ENCODE measurements at regions not wholly inside any gene's neighbourhood (a gene's known extent, or its start where the extent isn't known, plus 50 kb on each side); places are given as distances from the start of the nearest gene placed in this dataset.
A peak's percentile ranks its signal among the peaks of the same experiment; 100 is the strongest.

DNA sequence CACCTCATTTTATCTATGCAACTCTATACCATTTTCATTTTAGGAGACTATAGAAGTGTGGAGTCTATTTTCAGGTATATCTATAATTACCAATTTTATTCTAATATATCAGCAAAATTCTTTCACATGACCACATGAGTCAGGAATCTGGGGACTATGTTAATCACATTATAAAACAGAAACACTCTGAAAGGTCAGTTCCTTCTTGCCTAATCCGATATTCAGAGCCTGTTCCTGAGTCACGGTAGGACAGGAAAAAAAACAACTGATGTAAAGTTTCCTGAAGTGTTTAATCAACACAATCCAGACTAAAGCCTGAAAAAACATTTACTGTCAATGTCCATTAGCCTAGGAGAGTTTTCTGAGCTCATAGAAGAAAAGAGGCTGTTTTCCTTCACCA, 1902.3 kb downstream of the NCAM2 start:
- no peaks in the 10 kb centered on the region for H3K27me3 Mint-ChIP-seq (ENCODE audit: unreplicated experiment)
- H3K4me3 Mint-ChIP-seq (ENCODE audit: unreplicated experiment): no peak overlapping the region
- no peak for DNase-seq (ENCODE audit: low spot score)
- no peaks in the 10 kb centered on the region for H3K36me3 Mint-ChIP-seq (ENCODE audit: low read depth, unreplicated experiment)
- H3K9me3 Mint-ChIP-seq (ENCODE audit: unreplicated experiment): no peaks in the 10 kb centered on the region
- H3K27ac Mint-ChIP-seq (ENCODE audit: unreplicated experiment): peak overlapping the region; percentile 86
- TF ChIP-seq, protein P1, sequence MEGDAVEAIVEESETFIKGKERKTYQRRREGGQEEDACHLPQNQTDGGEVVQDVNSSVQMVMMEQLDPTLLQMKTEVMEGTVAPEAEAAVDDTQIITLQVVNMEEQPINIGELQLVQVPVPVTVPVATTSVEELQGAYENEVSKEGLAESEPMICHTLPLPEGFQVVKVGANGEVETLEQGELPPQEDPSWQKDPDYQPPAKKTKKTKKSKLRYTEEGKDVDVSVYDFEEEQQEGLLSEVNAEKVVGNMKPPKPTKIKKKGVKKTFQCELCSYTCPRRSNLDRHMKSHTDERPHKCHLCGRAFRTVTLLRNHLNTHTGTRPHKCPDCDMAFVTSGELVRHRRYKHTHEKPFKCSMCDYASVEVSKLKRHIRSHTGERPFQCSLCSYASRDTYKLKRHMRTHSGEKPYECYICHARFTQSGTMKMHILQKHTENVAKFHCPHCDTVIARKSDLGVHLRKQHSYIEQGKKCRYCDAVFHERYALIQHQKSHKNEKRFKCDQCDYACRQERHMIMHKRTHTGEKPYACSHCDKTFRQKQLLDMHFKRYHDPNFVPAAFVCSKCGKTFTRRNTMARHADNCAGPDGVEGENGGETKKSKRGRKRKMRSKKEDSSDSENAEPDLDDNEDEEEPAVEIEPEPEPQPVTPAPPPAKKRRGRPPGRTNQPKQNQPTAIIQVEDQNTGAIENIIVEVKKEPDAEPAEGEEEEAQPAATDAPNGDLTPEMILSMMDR (IDR thresholded peaks at IDR 0.05; ENCODE audit: unreplicated experiment): no peak
- H3K4me1 Mint-ChIP-seq (ENCODE audit: unreplicated experiment): peaks cover 3% of the 10 kb centered on the region

DNA sequence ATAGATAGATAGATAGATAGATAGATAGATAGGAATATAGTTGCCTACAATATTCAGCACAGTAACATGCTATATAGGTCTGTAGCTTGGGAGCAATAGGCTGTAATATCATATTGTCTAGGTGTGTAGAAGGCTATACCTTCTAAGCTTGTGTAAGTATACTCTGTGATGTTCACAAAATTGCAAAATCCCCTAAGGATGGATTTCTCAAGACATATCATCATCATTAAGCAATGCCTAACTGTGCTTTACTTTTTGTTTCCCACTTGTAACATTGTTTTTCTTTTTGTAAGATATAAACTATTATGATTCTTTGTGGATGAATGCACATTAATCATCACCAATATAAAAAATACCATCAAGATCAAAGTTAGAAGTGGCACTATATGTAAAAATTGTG, 1905.6 kb downstream of the NCAM2 start:
- no peaks in the 10 kb centered on the region for H3K27me3 Mint-ChIP-seq (ENCODE audit: unreplicated experiment)
- no peak overlapping the region for H3K27ac Mint-ChIP-seq (ENCODE audit: unreplicated experiment)
- TF ChIP-seq, protein P1 (IDR thresholded peaks at IDR 0.05; ENCODE audit: unreplicated experiment): no peak
- H3K36me3 Mint-ChIP-seq (ENCODE audit: low read depth, unreplicated experiment): no peaks in the 10 kb centered on the region
- peaks cover 3% of the 10 kb centered on the region for H3K4me1 Mint-ChIP-seq (ENCODE audit: unreplicated experiment)
- no peak for DNase-seq (ENCODE audit: low spot score)
- no peak overlapping the region for H3K4me3 Mint-ChIP-seq (ENCODE audit: unreplicated experiment)
- H3K9me3 Mint-ChIP-seq (ENCODE audit: unreplicated experiment): no peaks in the 10 kb centered on the region

DNA sequence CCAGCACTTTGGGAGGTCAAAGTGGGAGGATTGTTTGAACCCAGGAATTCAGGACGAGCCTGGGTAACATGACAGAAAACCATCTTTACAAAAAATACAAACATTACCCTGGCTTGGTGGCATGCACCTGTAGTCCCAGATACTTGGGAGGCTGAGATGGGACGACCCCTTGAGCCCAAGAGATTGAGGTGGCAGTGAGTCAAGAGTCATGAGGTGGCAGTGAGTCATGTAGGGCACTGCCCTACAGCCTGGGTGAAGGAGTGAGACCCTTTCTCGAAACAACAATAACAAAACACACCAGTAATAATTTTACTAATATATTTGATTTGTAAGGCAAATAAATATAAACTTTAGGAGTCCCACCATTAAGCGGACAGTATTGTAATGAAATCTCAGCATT, 1906.2 kb downstream of the NCAM2 start:
- Mint-ChIP-seq H3K9me3 (ENCODE audit: unreplicated experiment) (no peaks in the 10 kb centered on the region), H3K27ac (ENCODE audit: unreplicated experiment) (no peak overlapping the region), H3K36me3 (ENCODE audit: low read depth, unreplicated experiment) (no peaks in the 10 kb centered on the region), H3K4me1 (ENCODE audit: unreplicated experiment) (peaks cover 3% of the 10 kb centered on the region), H3K4me3 (ENCODE audit: unreplicated experiment) (no peak overlapping the region), H3K27me3 (ENCODE audit: unreplicated experiment) (no peaks in the 10 kb centered on the region)
- no peak for DNase-seq (ENCODE audit: low spot score)
- TF ChIP-seq, protein P1 (IDR thresholded peaks at IDR 0.05; ENCODE audit: unreplicated experiment): no peak

DNA sequence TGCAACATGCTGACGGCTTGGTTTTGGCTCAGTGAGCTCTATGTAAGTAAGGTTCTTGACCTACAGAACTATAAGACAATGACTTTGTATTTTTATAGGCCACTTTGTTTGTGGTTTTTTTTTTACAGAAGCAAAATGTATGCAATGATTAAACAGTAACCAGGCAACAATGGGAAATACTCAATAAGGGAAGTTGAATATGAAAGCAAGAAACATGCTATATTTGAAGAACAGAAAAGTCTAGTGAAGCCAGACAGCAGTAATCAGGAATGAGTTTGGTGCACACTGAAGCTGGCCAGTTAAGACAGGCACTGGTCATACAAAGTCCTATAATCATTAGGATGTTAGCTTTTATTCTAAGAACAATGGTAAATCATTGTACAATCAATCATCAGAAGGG, 1926.8 kb downstream of the NCAM2 start:
- DNase-seq (ENCODE audit: low spot score): no peak
- Mint-ChIP-seq H3K36me3 (ENCODE audit: low read depth, unreplicated experiment) (no peaks in the 10 kb centered on the region), H3K9me3 (ENCODE audit: unreplicated experiment) (no peaks in the 10 kb centered on the region), H3K4me1 (ENCODE audit: unreplicated experiment) (no peaks in the 10 kb centered on the region), H3K27ac (ENCODE audit: unreplicated experiment) (no peak overlapping the region), H3K27me3 (ENCODE audit: unreplicated experiment) (no peaks in the 10 kb centered on the region), H3K4me3 (ENCODE audit: unreplicated experiment) (no peak overlapping the region)
- TF ChIP-seq, protein P1 (IDR thresholded peaks at IDR 0.05; ENCODE audit: unreplicated experiment): no peak

DNA sequence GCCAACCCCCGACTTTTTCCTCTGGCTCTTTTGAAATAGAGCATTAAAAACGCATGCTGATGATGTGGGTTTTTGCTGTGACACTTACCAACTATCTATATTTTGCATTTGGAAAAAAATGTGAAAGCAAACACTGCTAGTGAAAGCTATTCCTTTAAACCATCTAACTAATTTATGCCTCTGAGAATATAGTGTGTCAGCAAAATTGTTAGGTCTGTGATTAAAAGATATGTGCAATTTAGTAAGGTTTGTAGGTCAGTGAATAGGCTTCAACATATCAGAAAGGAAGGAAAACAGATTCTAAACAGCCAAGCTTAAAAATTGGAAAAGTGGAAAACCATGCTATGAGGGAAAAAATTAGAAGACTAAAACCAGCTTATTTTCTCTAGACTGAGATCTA, 1929.3 kb downstream of the NCAM2 start:
- H3K27me3 Mint-ChIP-seq (ENCODE audit: unreplicated experiment): no peaks in the 10 kb centered on the region
- H3K27ac Mint-ChIP-seq (ENCODE audit: unreplicated experiment): no peak overlapping the region
- H3K4me3 Mint-ChIP-seq (ENCODE audit: unreplicated experiment): no peak overlapping the region
- TF ChIP-seq, protein P1 (IDR thresholded peaks at IDR 0.05; ENCODE audit: unreplicated experiment): no peak
- H3K9me3 Mint-ChIP-seq (ENCODE audit: unreplicated experiment): peaks cover 4% of the 10 kb centered on the region
- H3K36me3 Mint-ChIP-seq (ENCODE audit: low read depth, unreplicated experiment): no peaks in the 10 kb centered on the region
- H3K4me1 Mint-ChIP-seq (ENCODE audit: unreplicated experiment): no peaks in the 10 kb centered on the region
- no peak for DNase-seq (ENCODE audit: low spot score)

All from endothelial cell (in vitro differentiated cells).